COLO668 (cell line): ENCODE measurements at regions not wholly inside any gene's neighbourhood (a gene's known extent, or its start where the extent isn't known, plus 50 kb on each side); places are given as distances from the start of the nearest gene placed in this dataset.
"Not testable (repeated sequence)": the region's sequence is repeated elsewhere in the genome, so short reads cannot be mapped to it uniquely, and the experiment has no call there.

Experiments used
- DNase-seq: peaks from one replicate; lab custom pipeline; 2025; ENCODE audit not compliant: unreplicated experiment; lab: John Stamatoyannopoulos, UW

GRCh38 chr12:114026805-114027204 is 60.7 kb upstream of the RBM19 start:
- peak; percentile 31 for DNase-seq

DNA sequence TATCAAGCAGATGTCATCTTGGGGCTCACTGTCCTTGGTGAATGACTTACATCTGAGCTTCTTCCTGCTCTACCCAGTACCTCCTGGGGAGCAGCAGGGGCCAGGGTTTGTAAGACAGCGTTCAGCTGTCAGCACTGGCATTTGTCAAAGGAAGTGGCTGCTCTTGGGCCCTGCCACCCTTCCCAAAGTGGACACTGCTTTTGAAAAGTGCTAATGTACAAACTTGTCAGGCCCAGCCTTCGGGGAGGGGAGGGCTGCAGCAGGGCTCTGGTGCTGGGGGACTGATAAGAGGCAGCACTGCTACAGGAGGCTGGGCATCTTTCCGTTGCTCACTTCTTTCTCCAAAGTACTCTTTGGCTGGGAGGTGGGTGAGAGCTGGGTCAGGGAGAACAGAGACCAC is 59.8 kb upstream of the RBM19 start:
- DNase-seq: no peak

DNA sequence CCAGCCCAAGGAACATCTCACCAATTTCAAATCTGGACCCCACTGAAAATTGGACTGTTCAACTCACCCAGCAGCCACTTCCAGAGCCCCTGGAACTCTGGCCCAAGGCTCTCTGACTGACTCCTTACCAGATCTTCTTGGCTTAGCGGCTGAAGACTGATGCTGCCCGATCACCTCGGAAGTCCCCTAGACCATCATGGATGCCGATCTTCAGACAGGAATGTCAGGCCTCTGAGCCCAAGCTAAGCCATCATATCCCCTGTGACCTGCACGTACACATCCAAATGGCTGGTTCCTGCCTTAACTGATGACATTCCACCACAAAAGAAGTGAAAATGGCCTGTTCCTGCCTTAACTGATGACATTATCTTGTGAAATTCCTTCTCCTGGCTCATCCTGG is 56.0 kb upstream of the RBM19 start:
- not testable (repeated sequence) for DNase-seq

DNA sequence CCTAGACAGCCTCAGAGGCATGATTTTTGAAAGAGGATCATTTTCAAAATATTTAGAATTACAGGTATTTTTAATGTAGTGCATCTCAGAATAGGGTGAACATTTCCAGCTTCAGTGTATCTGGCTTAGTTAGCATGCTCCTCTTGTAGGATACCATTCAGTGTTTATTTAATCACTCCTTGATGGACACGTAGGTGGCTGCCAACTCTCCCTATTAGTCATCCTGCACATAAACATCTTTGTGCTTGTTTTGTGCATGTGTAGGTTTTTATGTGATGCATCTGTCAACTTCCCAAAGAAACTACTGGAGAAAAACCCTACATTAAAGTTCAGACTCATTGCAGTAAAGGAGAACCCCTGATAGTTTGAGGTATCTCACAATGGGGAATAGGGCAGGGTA is 52.5 kb upstream of the RBM19 start:
- peak; percentile 6 for DNase-seq
